ENCODE measurements at regions not wholly inside any gene's neighbourhood (a gene's known extent, or its start where the extent isn't known, plus 50 kb on each side); places are given as distances from the start of the nearest gene placed in this dataset.

DNA sequence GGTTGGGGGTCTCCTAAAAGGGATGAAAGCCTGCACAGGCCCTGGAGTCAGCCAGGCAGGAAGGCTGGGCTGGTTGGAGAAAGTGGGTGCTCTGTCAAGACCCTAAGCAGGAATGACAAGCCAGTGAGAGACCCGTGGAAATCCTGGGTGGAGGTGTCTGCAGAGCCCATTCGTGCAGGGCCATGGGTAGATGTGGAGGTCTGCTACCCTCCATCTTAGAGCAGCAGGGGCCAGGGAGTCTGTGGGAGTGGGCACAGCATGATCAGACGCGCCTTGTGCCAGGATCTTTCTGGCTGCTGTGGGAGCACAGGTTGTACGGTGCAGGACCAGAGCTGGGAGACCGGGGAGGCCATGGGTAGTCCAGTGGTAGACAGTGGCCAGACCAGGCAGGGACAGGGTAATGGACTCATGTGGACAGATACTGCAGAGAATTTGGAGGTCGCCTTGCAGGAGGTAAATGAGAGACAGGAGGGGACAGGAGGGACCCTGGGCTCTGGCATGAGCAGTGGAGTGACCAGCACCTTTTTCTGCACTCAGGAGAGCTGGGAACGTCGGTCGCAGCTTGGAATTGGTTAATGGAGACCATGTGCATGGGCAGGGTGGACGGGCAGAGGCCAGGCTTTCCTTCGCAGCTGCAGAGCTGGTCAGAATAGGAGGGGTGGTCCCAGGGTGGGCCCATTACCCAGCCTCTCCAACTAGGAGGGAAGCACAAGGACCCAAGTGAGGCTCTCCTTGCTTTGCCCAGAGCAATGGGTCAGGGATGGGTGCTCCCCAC, 203.5 kb upstream of the PMEPA1 start:
- DNase-seq (ENCODE audit: low read depth) = no peak
- no peak overlapping the region for H3K4me3 ChIP-seq (ENCODE audit: low read depth, low read length)
- TF ChIP-seq CTCF (IDR thresholded peaks at IDR 0.05; ENCODE audit: insufficient read depth, low read depth, low read length) = no peak

- TF ChIP-seq CTCF (IDR thresholded peaks at IDR 0.05; ENCODE audit: insufficient read depth, low read depth, low read length) = no peak
- H3K4me3 ChIP-seq (ENCODE audit: low read depth, low read length) = no peak overlapping the region
- no peak for DNase-seq (ENCODE audit: low read depth)
These were observed 202.4 kb upstream of the PMEPA1 start for GRCh38 chr20:57912227-57912582.

DNA sequence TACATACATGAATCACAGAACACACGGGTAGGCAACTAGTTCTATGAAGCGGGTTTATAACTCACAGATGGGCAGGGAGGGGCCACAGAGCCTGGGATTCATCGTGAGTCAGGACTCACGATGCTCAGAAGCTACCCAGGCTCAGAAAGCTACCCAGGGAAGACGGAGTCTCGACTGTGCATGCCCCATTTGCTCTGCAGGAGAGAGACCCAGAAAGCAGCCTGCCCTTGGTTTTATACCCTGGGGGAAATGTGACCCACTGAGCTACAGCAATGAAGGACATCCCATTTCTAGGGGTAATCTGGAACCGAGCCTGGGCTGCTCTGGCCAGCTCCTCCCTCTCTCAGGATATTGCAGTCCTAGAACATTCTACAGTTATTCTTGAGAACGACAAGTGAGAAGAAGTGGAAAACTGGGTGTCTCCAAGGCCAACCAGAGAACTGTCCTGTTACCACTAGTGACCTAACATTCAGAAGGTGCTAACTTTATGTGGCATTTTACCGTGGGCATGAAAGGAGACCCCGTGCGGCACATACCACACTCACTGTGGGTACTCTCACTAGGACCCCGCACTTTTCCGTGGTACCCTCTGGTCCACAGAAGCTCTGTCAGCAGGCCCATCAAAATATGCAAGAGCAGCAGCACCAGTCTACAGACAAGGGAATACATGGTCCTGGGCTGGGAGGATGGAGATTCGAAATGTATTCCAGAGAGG, 201.9 kb upstream of the PMEPA1 start:
- no peak for DNase-seq (ENCODE audit: low read depth)
- TF ChIP-seq CTCF (IDR thresholded peaks at IDR 0.05; ENCODE audit: insufficient read depth, low read depth, low read length) = no peak
- H3K4me3 ChIP-seq (ENCODE audit: low read depth, low read length) = no peak overlapping the region

DNA sequence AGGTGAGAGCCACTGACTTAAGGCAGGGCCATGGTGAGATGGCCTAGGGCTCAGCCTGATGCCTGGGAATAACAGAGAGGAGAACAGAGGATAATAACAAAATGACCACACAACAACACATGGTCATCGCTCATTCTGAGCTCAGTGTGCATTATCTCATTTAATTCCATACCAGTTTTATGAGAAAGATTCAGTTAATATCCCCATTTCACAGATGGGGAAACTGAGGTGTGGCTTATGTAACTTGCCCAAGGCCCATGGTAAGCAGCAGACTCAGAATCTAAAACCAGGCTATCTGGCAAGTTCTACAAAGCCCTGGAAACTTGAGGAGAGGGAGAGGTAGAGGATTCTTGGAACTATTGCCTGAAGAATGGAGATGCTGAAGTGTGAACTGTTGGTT, 200.9 kb upstream of the PMEPA1 start:
- TF ChIP-seq CTCF (IDR thresholded peaks at IDR 0.05; ENCODE audit: insufficient read depth, low read depth, low read length) = no peak
- no peak overlapping the region for H3K4me3 ChIP-seq (ENCODE audit: low read depth, low read length)
- DNase-seq (ENCODE audit: low read depth) = no peak

DNA sequence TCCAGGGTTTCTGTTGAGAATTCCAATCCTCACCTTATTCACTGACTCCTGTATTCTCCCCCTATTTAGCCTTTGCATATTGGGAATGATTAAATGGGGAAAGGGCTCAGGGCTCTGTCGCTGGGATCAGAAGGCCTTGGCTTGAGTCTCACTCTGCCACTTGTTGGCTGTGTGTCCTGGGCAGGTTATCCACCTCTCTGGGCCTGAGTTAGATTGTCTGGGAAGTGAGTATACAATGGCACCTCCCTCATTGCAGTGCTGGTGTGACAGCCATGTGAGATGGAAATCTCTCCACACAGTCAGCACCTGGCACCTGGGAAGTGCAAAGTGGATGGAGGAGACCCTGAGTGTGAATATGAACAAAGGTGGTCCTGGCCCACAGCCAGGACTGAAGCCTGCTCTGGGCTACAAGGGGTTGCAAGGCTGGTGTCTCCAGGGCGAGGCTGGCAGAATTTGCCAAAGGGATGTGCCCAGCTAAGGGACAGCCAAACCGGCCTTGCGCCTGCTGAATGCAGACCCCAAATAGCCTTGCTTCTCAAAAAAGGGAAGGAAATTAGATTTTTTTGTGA, 200.0 kb upstream of the PMEPA1 start:
- no peak for TF ChIP-seq CTCF (IDR thresholded peaks at IDR 0.05; ENCODE audit: insufficient read depth, low read depth, low read length)
- no peak for DNase-seq (ENCODE audit: low read depth)
- H3K4me3 ChIP-seq (ENCODE audit: low read depth, low read length) = no peak overlapping the region

- no peak overlapping the region for H3K4me3 ChIP-seq (ENCODE audit: low read depth, low read length)
- DNase-seq (ENCODE audit: low read depth) = no peak
- no peak for TF ChIP-seq CTCF (IDR thresholded peaks at IDR 0.05; ENCODE audit: insufficient read depth, low read depth, low read length)
These were observed 199.2 kb upstream of the PMEPA1 start for GRCh38 chr20:57908704-57909630.
